ENCODE measurements at regions not wholly inside any gene's neighbourhood (a gene's known extent, or its start where the extent isn't known, plus 50 kb on each side); places are given as distances from the start of the nearest gene placed in this dataset.

DNA sequence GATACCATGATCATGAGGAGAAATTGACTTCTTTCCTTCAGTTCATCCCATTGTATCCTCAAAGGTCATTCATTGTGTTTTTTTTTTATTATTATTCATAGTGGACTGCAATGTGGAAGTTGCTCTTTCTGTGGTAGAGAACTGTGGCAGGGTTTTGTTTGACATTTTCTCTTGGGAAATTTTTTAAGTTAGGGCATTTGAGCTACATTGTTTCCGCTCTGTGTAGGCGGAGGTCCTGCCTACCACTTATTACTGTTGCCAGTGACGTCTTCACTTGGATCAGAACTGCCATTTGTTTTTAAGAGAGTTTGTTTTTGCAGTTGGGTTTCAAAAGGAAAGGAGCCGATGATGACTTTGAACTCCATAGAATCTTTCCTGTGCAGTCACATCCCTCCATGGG lies 287.4 kb upstream of the FMN2 start:
- Mint-ChIP-seq H3K36me3 (no peaks in the 10 kb centered on the region), H3K4me1 (peaks cover 21% of the 10 kb centered on the region), H3K27ac (no peak overlapping the region), H3K9me3 (no peaks in the 10 kb centered on the region), H3K27me3 (ENCODE audit: insufficient read depth, low read depth) (peaks cover 4% of the 10 kb centered on the region), H3K4me3 (no peak overlapping the region)
- TF ChIP-seq EZH2 (IDR thresholded peaks at IDR 0.05) = no peak
- TF ChIP-seq, protein P1, sequence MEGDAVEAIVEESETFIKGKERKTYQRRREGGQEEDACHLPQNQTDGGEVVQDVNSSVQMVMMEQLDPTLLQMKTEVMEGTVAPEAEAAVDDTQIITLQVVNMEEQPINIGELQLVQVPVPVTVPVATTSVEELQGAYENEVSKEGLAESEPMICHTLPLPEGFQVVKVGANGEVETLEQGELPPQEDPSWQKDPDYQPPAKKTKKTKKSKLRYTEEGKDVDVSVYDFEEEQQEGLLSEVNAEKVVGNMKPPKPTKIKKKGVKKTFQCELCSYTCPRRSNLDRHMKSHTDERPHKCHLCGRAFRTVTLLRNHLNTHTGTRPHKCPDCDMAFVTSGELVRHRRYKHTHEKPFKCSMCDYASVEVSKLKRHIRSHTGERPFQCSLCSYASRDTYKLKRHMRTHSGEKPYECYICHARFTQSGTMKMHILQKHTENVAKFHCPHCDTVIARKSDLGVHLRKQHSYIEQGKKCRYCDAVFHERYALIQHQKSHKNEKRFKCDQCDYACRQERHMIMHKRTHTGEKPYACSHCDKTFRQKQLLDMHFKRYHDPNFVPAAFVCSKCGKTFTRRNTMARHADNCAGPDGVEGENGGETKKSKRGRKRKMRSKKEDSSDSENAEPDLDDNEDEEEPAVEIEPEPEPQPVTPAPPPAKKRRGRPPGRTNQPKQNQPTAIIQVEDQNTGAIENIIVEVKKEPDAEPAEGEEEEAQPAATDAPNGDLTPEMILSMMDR (IDR thresholded peaks at IDR 0.05) = no peak
- TF ChIP-seq EZH2phosphoT487 (IDR thresholded peaks at IDR 0.05) = no peak
- H3K4me1 ChIP-seq = peaks cover 24% of the 10 kb centered on the region
- no peak overlapping the region for H2AFZ ChIP-seq (replicated peaks)
- H3K79me2 ChIP-seq (ENCODE audit: low read depth) = no peaks in the 10 kb centered on the region
- no peak overlapping the region for H3K9ac ChIP-seq
- H3K36me3 ChIP-seq = no peaks in the 10 kb centered on the region
- H3F3A ChIP-seq (ENCODE audit: low read depth) = peaks cover 8% of the 10 kb centered on the region
- no peaks in the 10 kb centered on the region for H4K20me1 ChIP-seq (ENCODE audit: low read depth)
- H3K27ac ChIP-seq = no peak overlapping the region
- H3K27me3 ChIP-seq = no peaks in the 10 kb centered on the region
- H3K4me3 ChIP-seq = no peak overlapping the region
- H3K4me2 ChIP-seq = no peak overlapping the region
- DNase-seq (ENCODE audit: low spot score) = no peak
- no peaks in the 10 kb centered on the region for H3K9me3 ChIP-seq (ENCODE audit: low read depth)

DNA sequence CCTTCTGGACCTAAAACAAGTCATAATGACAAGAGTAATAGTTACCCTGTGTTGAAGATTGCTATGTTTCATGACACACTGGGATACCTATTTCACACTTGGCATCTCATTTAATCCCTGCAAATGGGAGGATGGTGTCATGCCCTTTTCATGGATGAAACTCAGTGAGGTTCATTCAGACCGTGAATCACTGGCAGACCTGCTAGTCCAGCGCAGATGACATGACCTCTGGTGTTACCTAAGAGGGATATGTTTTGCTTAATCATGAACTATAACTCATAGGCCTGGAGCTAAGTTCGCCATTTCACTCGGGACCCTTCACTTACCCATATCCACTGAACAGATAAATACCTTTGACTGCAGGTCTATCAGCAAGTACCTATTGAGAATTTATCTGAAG lies 286.6 kb upstream of the FMN2 start:
- no peaks in the 10 kb centered on the region for H3K36me3 ChIP-seq
- H3K27me3 ChIP-seq = no peaks in the 10 kb centered on the region
- peaks cover 29% of the 10 kb centered on the region for H3K4me1 ChIP-seq
- peaks cover 15% of the 10 kb centered on the region for H3F3A ChIP-seq (ENCODE audit: low read depth)
- Mint-ChIP-seq H3K27ac (no peak overlapping the region), H3K27me3 (ENCODE audit: insufficient read depth, low read depth) (peaks cover 4% of the 10 kb centered on the region), H3K4me3 (no peak overlapping the region), H3K4me1 (peaks cover 26% of the 10 kb centered on the region), H3K36me3 (no peaks in the 10 kb centered on the region), H3K9me3 (no peaks in the 10 kb centered on the region)
- no peak overlapping the region for H3K9ac ChIP-seq
- TF ChIP-seq EZH2phosphoT487 (IDR thresholded peaks at IDR 0.05) (no peak), EZH2 (IDR thresholded peaks at IDR 0.05) (no peak)
- TF ChIP-seq, protein P1 (IDR thresholded peaks at IDR 0.05) = no peak
- no peak overlapping the region for H2AFZ ChIP-seq (replicated peaks)
- H3K4me2 ChIP-seq = no peak overlapping the region
- H3K27ac ChIP-seq = no peak overlapping the region
- H4K20me1 ChIP-seq (ENCODE audit: low read depth) = no peaks in the 10 kb centered on the region
- no peaks in the 10 kb centered on the region for H3K79me2 ChIP-seq (ENCODE audit: low read depth)
- DNase-seq (ENCODE audit: low spot score) = no peak
- no peak overlapping the region for H3K4me3 ChIP-seq
- no peaks in the 10 kb centered on the region for H3K9me3 ChIP-seq (ENCODE audit: low read depth)

DNA sequence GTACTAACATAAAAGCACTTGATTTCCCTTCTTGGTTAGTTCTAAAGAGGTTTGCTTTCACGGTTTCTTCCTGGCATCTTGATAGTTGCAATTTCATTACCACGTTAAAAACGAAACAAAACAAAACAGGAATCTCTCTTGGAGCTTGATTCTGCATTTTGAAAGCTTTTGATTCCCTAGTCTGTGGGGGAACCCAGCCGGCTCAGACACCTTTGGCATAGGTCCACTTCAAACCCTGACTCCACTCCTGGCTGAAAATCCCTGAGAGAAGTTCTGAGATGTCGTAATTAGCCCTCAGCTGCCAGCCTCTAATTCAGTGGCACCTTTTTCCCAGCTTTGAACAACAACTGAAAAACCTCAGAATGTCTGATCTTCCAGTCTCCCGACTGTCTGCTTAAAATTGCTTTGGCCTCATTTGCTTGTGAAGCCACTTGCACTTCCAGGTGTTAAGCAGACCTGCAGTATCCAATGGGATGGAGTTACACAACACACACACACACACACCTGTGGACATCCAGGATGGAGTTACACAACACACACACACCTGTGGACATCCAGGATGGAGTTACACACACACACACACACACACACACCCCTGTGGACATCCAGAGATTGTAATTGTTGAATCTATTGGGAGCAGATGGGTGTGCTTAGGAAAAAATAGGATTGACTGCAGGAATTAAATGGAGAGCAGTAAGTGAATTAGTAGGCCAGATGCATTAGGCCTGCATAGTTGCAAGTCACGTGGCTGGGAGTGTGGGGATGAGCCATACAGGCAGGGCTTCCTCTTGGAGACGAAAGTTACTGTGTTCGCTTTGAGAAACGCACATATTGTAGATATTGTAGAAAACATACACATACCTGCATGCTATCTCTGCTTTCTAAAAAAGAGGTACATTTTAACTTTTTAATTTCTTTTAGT lies 285.6 kb upstream of the FMN2 start:
- H3K4me3 Mint-ChIP-seq = no peak overlapping the region
- H3K79me2 ChIP-seq (ENCODE audit: low read depth) = no peaks in the 10 kb centered on the region
- H3K4me3 ChIP-seq = no peak overlapping the region
- H3F3A ChIP-seq (ENCODE audit: low read depth) = peaks cover 26% of the 10 kb centered on the region
- H3K4me1 Mint-ChIP-seq = peaks cover 35% of the 10 kb centered on the region
- no peak overlapping the region for H3K27ac Mint-ChIP-seq
- peaks cover 40% of the 10 kb centered on the region for H3K4me1 ChIP-seq
- no peak overlapping the region for H3K4me2 ChIP-seq
- no peaks in the 10 kb centered on the region for H3K9me3 ChIP-seq (ENCODE audit: low read depth)
- no peak for TF ChIP-seq EZH2 (IDR thresholded peaks at IDR 0.05)
- TF ChIP-seq, protein P1 (IDR thresholded peaks at IDR 0.05) = no peak
- no peak for TF ChIP-seq EZH2phosphoT487 (IDR thresholded peaks at IDR 0.05)
- H3K9ac ChIP-seq = no peak overlapping the region
- no peaks in the 10 kb centered on the region for H3K27me3 ChIP-seq
- H4K20me1 ChIP-seq (ENCODE audit: low read depth) = peaks cover 5% of the 10 kb centered on the region
- H3K36me3 Mint-ChIP-seq = no peaks in the 10 kb centered on the region
- H2AFZ ChIP-seq (replicated peaks) = no peak overlapping the region
- H3K9me3 Mint-ChIP-seq = no peaks in the 10 kb centered on the region
- no peak overlapping the region for H3K27ac ChIP-seq
- no peak for DNase-seq (ENCODE audit: low spot score)
- H3K36me3 ChIP-seq = no peaks in the 10 kb centered on the region
- peaks cover 7% of the 10 kb centered on the region for H3K27me3 Mint-ChIP-seq (ENCODE audit: insufficient read depth, low read depth)
